NCI-H2029 (cell line): ENCODE measurements at regions not wholly inside any gene's neighbourhood (a gene's known extent, or its start where the extent isn't known, plus 50 kb on each side); places are given as distances from the start of the nearest gene placed in this dataset.

Experiments
- DNase-seq: peaks from one replicate; lab custom pipeline; 2025; lab: John Stamatoyannopoulos, UW

GRCh38 chr5:4124221-4124970 is 528.8 kb downstream of the IRX1 start:
- DNase-seq: no peak

- DNase-seq: no peak
Observed at GRCh38 chr5:4128994-4129393, 533.4 kb downstream of the IRX1 start.

GRCh38 chr5:4129523-4129922 is 533.9 kb downstream of the IRX1 start:
- DNase-seq: no peak

GRCh38 chr5:4130819-4131218 is 535.2 kb downstream of the IRX1 start:
- DNase-seq: no peak

GRCh38 chr5:4137781-4138180 is 542.1 kb downstream of the IRX1 start:
- DNase-seq: no peak

GRCh38 chr5:4142842-4143241 is 547.2 kb downstream of the IRX1 start:
- DNase-seq: no peak

GRCh38 chr5:4144411-4145007 is 548.9 kb downstream of the IRX1 start:
- no peak for DNase-seq

- DNase-seq: no peak
Observed at GRCh38 chr5:4145511-4145910, 549.9 kb downstream of the IRX1 start.

- no peak for DNase-seq
Observed at GRCh38 chr5:4148009-4148408, 552.4 kb downstream of the IRX1 start.

- DNase-seq: no peak
Observed at GRCh38 chr5:4150067-4150466, 554.4 kb downstream of the IRX1 start.

- no peak for DNase-seq
Observed at GRCh38 chr5:4156153-4156552, 560.5 kb downstream of the IRX1 start.

GRCh38 chr5:4156889-4157288 is 561.3 kb downstream of the IRX1 start:
- no peak for DNase-seq

- no peak for DNase-seq
Observed at GRCh38 chr5:4158750-4159447, 563.3 kb downstream of the IRX1 start.

GRCh38 chr5:4159681-4160080 is 564.0 kb downstream of the IRX1 start:
- DNase-seq: no peak

GRCh38 chr5:4164167-4164566 is 568.5 kb downstream of the IRX1 start:
- no peak for DNase-seq

- no peak for DNase-seq
Observed at GRCh38 chr5:4180703-4181102, 585.1 kb downstream of the IRX1 start.

GRCh38 chr5:4182144-4182543 is 586.5 kb downstream of the IRX1 start:
- DNase-seq: no peak

GRCh38 chr5:4185127-4185526 is 589.5 kb downstream of the IRX1 start:
- no peak for DNase-seq

GRCh38 chr5:4188704-4189103 is 593.1 kb downstream of the IRX1 start:
- DNase-seq: no peak

GRCh38 chr5:4189317-4189716 is 593.7 kb downstream of the IRX1 start:
- no peak for DNase-seq

- DNase-seq: no peak
Observed at GRCh38 chr5:4191041-4191440, 595.4 kb downstream of the IRX1 start.

GRCh38 chr5:4191703-4192102 is 596.1 kb downstream of the IRX1 start:
- no peak for DNase-seq

GRCh38 chr5:4192111-4192510 is 596.5 kb downstream of the IRX1 start:
- no peak for DNase-seq
